Stimulated activated naive B cell treated with anti-CD40 and anti-IgM and Interleukin-4, amounts not matched to agents 10 μg/mL and 1 μg/mL and 100 μg/mL, for 72 hours (primary cell): ENCODE measurements at regions not wholly inside any gene's neighbourhood (a gene's known extent, or its start where the extent isn't known, plus 50 kb on each side); places are given as distances from the start of the nearest gene placed in this dataset.
"Not testable (repeated sequence)": the region's sequence is repeated elsewhere in the genome, so short reads cannot be mapped to it uniquely, and the experiment has no call there.

Source experiments
- ATAC-seq, 2 donors: fragments of 150-1000 bp; cut with Tn5 transposase; replicated peaks; 2 replicates each; pipeline ENCODE4 v1.10.0; 2021; ENCODE audit warnings: moderate library complexity in 1 of 2
- DNase-seq: peaks from one replicate; pipeline ENCODE4 v3.0.0; 2021
- H3K27ac Mint-ChIP-seq: one replicate; pipeline ENCODE4 v1.8.0; 2022; ENCODE audit warnings: mild to moderate bottlenecking, mixed read lengths
- H3K27me3 Mint-ChIP-seq, 2 donors: one replicate each; pipeline ENCODE4 v1.8.0; 2022; ENCODE audit warnings: mixed read lengths in 2 of 2
- H3K36me3 Mint-ChIP-seq, 2 donors: one replicate each; pipeline ENCODE4 v1.8.0; 2022; ENCODE audit warnings: mixed read lengths in 2 of 2, mild to moderate bottlenecking in 1 of 2
- H3K4me1 Mint-ChIP-seq, 2 donors: one replicate each; pipeline ENCODE4 v1.8.0; 2022; ENCODE audit warnings: mixed read lengths in 2 of 2, mild to moderate bottlenecking in 1 of 2
- H3K4me3 Mint-ChIP-seq, 2 donors: one replicate each; pipeline ENCODE4 v1.8.0; 2022; ENCODE audit warnings: mild to moderate bottlenecking in 2 of 2, mixed read lengths in 2 of 2, moderate library complexity in 1 of 2
- H3K9me3 Mint-ChIP-seq, 2 donors: one replicate each; pipeline ENCODE4 v1.8.0; 2022; ENCODE audit warnings: mixed read lengths in 2 of 2, mild to moderate bottlenecking in 1 of 2

DNA sequence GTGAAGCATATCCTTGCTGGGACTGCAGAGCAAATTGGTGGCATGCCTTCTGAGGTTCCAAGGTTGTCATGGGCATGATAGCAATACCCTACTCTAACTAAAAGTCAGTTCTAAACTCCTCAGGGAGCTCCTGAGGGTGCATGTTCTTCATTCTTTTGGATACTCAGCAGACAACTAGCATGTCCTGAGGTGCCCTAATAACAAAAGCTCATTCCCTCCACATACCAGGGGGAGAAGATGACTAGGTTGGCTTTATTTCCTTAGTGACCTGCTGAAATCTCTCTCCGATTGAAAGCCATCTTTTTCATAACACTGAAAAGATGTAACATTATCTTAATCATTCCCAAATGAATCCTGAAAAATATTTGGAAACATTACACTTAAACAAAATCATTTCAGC lies 188.7 kb upstream of the IGF1 start:
- DNase-seq: no peak
- H3K9me3 Mint-ChIP-seq: peaks cover 6 to 9% of the 10 kb centered on the region in 2 donors
- H3K27me3 Mint-ChIP-seq: peaks cover 20 to 23% of the 10 kb centered on the region in 2 donors
- H3K27ac Mint-ChIP-seq: no peak overlapping the region
- H3K4me3 Mint-ChIP-seq: no peak overlapping the region
- H3K36me3 Mint-ChIP-seq: no peaks in the 10 kb centered on the region
- no peaks in the 10 kb centered on the region for H3K4me1 Mint-ChIP-seq
- ATAC-seq: no peak

DNA sequence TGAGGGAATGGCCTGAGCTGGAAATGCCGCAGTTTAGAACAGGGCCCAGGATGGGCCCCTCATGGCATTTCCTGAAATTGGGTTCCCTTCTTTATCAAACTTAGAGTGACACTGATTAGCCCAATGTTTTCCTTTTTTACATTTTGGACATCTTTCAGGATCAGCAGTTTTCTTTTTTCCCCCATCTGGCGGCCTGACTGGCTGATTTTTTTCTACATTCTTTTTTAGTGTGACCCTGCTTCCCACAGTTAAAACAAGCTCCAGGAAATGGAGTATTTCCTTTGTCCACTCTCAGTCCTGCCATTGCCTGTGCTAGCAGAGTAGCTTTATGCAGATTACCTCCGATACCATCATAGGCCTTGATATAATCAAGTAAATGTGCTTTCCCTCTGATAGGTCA lies 185.8 kb upstream of the IGF1 start:
- not testable (repeated sequence) for H3K9me3 Mint-ChIP-seq, ATAC-seq, H3K27ac Mint-ChIP-seq, H3K4me1 Mint-ChIP-seq, H3K4me3 Mint-ChIP-seq, DNase-seq, H3K36me3 Mint-ChIP-seq
- peaks cover 20 to 27% of the 10 kb centered on the region in 2 donors for H3K27me3 Mint-ChIP-seq

DNA sequence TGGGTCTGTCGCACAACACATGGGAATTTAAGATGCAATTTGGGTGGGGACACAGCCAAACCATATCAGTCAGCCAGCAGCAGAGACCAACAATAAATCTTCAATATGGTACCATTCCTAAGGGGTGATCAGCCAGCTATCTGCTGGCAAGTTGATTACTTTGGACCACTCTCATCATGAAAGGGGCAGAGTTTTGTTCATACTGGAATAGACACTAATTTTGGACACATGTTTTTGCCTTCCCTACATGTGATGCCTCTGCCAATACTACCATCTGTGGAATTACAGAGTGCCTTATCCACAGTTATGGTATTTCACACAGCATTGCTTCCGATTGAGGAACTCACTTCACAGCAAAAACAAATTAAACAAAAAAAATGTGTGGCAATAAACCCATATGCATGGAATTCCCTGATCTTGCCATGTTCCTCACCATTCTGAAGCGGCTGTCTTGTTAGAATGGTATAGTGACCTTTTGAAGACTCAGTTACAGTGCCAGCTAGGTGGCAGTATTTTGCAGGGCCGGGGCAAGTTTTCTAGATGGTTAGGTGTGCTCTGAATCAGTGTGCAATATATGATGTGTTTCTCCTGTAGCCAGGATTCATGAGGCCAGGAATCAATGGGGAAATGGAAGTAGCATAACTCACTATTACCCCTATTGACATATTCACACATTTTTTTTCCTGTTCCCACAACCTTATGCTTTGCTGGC lies 179.0 kb upstream of the IGF1 start:
- H3K4me3 Mint-ChIP-seq: no peak overlapping the region

DNA sequence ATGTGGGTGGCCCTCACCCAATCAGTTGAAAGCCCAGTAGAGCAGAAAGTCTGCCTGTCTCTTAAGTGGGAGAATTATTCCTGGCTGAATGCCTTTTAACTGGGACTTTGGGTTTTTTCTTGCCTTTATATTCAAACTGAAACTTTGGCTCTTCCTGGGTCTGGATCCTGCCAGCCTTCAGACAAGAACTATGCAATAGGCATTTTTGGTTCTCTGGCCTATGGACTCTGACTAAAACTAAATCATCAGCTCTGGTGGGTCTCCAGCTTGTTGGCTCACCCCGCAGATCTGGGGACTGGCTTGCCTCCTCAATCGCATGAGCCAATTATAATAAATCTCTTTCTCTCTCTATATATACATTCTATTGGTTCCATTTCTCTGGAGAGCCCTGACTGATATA lies 173.0 kb upstream of the IGF1 start:
- ATAC-seq: no peak
- no peak overlapping the region for H3K4me3 Mint-ChIP-seq

More for the DNA sequence above, 179.0 kb upstream of the IGF1 start:
- Mint-ChIP-seq H3K27me3 (peaks cover 5 to 6% of the 10 kb centered on the region in 2 donors), H3K9me3 (peaks cover 12 to 17% of the 10 kb centered on the region in 2 donors), H3K36me3 (peaks cover 0 to 1% of the 10 kb centered on the region in 2 donors), H3K4me1 (no peaks in the 10 kb centered on the region), H3K27ac (no peak overlapping the region)
- ATAC-seq (no peak), DNase-seq (no peak)

DNA sequence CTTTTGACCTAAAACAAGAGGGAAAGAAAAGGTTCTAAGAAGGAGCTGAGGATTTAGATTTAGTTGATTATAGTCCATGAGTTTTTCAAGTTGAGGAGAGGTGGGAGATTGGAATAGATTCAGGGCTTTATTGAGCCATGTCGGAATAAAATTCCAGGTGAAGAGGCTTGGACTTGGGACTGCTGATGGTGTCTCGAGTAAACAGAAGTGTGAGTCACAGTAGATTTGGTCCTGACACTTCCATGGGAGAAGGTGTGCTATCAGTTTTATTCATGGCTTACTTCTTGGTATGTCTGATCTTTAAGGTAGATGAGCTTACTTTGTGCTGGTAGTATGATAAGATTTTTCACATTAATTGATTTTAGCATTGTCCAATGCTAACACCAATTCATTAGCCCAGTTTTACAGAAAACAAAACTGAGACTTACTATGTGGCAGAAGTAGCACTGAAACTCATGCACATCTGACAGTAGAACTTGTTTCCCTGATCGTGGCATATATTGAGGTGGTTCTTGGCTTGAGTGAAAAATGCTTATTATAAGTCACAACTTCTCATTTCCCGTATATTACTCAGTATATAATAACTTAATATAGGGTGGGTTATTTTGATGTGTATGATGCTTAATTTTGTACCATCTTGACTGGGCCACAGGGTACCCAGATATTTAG lies 172.4 kb upstream of the IGF1 start:
- no peak for ATAC-seq

More for the DNA sequence above, 173.0 kb upstream of the IGF1 start:
- H3K27ac Mint-ChIP-seq: no peak overlapping the region
- H3K36me3 Mint-ChIP-seq: peaks cover 0 to under 1% of the 10 kb centered on the region in 2 donors
- no peaks in the 10 kb centered on the region for H3K27me3 Mint-ChIP-seq
- DNase-seq: no peak
- H3K9me3 Mint-ChIP-seq: peaks cover 2 to 5% of the 10 kb centered on the region in 2 donors
- no peaks in the 10 kb centered on the region for H3K4me1 Mint-ChIP-seq

DNA sequence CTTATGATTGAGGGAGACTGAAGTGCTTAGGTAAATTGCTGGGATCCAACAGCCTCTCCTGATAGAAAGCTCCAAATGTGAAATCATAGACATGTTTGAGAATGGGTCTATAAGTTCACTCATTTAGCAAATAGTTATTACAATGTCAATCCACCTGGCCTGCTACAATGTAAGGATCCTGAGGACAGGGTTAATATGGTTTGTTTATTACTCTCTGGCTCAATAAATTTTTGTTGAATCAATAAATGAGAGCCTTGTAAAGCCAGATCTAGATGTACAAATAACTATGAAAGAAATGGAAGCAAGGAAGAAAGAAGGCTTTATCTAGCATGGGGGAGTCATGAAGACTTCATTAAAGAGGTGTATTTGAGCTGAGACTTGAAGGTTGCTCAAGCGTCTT lies 165.6 kb upstream of the IGF1 start:
- peaks cover 7 to 14% of the 10 kb centered on the region in 2 donors for H3K27me3 Mint-ChIP-seq
- no peaks in the 10 kb centered on the region for H3K36me3 Mint-ChIP-seq
- DNase-seq: no peak
- H3K9me3 Mint-ChIP-seq: no peaks in the 10 kb centered on the region
- no peak overlapping the region for H3K4me3 Mint-ChIP-seq
- ATAC-seq: no peak
- H3K4me1 Mint-ChIP-seq: no peaks in the 10 kb centered on the region
- H3K27ac Mint-ChIP-seq: no peak overlapping the region

More for the DNA sequence above, 172.4 kb upstream of the IGF1 start:
- H3K4me1 Mint-ChIP-seq: no peaks in the 10 kb centered on the region
- H3K4me3 Mint-ChIP-seq: no peak overlapping the region
- no peaks in the 10 kb centered on the region for H3K36me3 Mint-ChIP-seq
- no peak for DNase-seq
- no peaks in the 10 kb centered on the region for H3K9me3 Mint-ChIP-seq
- H3K27me3 Mint-ChIP-seq: no peaks in the 10 kb centered on the region
- H3K27ac Mint-ChIP-seq: no peak overlapping the region

DNA sequence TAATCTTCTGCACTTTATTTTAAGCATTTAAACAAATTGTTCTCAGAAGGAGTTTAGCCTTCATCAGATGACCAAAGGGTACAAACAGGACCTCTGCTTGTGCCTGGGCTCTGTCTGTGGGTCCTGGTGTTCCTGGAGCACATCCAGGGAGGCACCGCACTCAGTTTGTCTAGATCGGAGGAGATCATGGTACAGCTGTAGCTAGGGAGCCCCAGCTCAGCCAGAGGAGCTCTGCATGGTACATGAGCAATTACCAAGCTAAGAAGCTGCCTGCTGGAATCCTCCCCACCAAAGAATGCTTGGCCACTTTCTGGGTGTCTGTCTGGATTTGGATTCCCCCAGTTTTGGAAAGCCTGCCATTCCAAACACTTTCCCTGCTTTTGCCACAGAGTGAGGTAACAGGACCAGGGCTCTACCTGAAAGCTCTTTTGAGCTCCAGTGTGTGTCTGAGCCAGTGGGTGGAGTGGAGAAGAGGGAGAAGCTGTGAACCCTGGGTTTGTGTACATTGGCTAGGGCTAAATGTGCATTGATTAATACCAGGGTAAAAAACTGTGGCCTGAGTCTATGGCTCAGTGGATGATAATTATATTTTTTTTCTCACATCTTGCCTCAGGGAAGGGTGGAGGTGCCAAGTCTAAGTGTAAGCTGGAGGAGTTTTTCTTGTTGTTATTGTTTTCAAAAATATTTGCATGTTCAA lies 163.7 kb upstream of the IGF1 start:
- H3K4me3 Mint-ChIP-seq: no peak overlapping the region
- peaks cover 6 to 8% of the 10 kb centered on the region in 2 donors for H3K9me3 Mint-ChIP-seq
- no peak for ATAC-seq
- no peak overlapping the region for H3K27ac Mint-ChIP-seq
- peaks cover 7 to 14% of the 10 kb centered on the region in 2 donors for H3K27me3 Mint-ChIP-seq
- H3K4me1 Mint-ChIP-seq: no peaks in the 10 kb centered on the region
- no peaks in the 10 kb centered on the region for H3K36me3 Mint-ChIP-seq
- no peak for DNase-seq

DNA sequence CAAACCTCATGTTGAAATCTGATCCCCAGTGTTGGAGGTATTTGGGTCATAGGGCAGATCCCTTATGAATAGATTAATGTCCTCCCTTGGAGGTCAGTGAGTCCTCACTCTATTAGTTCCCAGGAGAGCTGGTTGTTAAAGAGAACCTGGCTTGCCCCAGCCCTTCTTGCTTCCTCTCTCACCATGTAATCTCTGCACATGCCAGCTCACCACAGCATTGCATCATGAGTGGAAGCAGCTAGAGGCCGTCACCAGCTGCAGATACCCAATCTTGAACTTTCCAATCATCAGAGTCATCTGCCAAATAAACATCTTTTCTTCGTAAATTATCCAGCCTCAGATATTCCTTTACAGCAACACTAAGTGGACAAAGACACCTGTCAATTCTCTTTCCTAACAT lies 161.8 kb upstream of the IGF1 start:
- DNase-seq (no peak), ATAC-seq (no peak)
- Mint-ChIP-seq H3K27me3 (peaks cover 7 to 13% of the 10 kb centered on the region in 2 donors), H3K36me3 (no peaks in the 10 kb centered on the region), H3K9me3 (peaks cover 6 to 8% of the 10 kb centered on the region in 2 donors), H3K27ac (no peak overlapping the region), H3K4me1 (no peaks in the 10 kb centered on the region), H3K4me3 (no peak overlapping the region)

DNA sequence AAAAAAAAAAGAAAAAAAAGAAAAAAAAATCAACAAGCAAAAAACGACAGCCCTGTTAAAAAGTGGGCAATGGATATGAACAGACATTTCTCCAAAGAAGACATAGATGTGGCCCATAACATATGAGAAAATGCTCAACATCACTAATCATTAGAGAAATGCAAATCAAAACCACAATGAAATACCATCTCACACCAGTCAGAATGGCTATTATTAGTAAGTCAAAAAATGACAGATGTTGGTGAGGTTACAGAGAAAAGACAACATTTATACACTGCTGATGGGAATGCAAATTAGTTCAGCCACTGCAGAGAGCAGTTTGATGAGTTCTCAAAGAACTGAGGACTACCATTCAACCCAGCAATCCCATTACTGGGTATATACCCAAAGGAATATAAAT lies 160.3 kb upstream of the IGF1 start:
- not testable (repeated sequence) for H3K4me3 Mint-ChIP-seq, ATAC-seq, DNase-seq, H3K27me3 Mint-ChIP-seq, H3K9me3 Mint-ChIP-seq, H3K4me1 Mint-ChIP-seq, H3K27ac Mint-ChIP-seq, H3K36me3 Mint-ChIP-seq

DNA sequence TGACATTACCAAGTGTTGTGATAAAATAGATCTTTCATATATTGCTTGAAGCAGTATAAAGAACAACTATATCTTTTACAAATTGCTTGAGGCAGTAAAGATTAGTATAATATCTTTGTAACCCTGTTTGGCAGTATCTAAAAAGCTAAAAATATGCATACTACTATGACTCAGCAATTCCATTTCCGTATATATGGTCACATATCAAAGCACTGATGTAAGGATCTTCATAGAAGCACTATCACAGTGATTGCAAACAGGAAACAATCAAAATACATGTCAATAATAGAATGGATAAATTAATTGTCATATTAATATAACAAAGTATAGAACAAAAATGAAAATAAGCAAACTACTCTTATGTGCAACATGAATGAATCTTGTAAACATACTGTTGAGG lies 158.4 kb upstream of the IGF1 start:
- no peaks in the 10 kb centered on the region for H3K36me3 Mint-ChIP-seq
- peaks cover 6 to 8% of the 10 kb centered on the region in 2 donors for H3K9me3 Mint-ChIP-seq
- no peaks in the 10 kb centered on the region for H3K27me3 Mint-ChIP-seq
- H3K4me1 Mint-ChIP-seq: no peaks in the 10 kb centered on the region
- no peak overlapping the region for H3K27ac Mint-ChIP-seq
- no peak for DNase-seq
- H3K4me3 Mint-ChIP-seq: no peak overlapping the region
- no peak for ATAC-seq

DNA sequence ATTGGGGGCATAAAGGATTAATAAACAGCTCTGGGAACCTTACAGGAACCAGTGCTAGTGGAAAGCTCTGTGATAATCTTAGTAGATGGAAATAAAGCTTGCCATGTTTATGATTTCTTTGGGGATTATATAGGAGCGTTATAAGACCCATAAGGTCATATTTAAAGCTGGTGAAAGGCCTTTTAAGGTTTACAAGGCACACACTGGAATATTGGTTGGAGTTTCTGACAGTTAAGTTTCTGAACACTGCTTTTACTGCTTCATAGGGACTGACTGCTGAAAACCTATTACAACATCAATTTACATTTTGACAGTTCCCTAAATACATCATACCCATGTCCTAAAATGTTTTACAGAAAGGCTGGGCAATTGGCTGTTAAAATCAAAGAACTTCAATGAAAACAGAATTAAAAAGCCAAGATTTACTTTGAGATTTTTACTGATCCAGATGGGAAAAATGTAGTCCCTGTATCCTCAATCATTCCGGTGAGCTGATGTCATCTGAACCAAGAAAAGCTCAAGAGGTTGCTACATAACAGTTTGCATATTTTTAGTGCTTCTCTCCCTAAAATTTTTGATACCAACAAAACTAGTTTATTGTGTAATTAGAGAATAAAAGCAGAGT lies 153.7 kb upstream of the IGF1 start:
- H3K27me3 Mint-ChIP-seq: no peaks in the 10 kb centered on the region
- DNase-seq (no peak), ATAC-seq (no peak)
- H3K27ac Mint-ChIP-seq: no peak overlapping the region
- H3K9me3 Mint-ChIP-seq: no peaks in the 10 kb centered on the region
- no peaks in the 10 kb centered on the region for H3K4me1 Mint-ChIP-seq
- no peaks in the 10 kb centered on the region for H3K36me3 Mint-ChIP-seq
- no peak overlapping the region for H3K4me3 Mint-ChIP-seq

DNA sequence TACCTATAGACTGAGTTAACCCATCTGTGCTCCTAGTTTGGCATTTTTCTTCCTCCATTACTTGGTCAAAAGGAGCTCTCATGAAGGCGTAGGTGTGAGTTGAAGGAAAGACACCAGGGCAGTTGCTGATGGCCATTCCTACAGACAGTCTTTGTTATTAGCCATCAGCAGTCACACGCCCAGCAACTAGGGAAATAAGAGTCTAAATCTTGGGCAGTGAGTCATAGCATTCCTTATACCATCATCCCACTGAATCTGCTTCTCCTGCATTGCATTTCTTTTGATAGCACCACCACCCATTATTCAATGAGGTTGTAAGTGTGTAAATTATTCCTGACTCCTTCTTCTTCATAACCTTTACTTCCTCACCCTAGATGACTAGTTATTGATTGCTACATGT lies 150.9 kb upstream of the IGF1 start:
- Mint-ChIP-seq H3K27me3 (no peaks in the 10 kb centered on the region), H3K27ac (no peak overlapping the region), H3K36me3 (no peaks in the 10 kb centered on the region), H3K4me1 (no peaks in the 10 kb centered on the region), H3K4me3 (no peak overlapping the region), H3K9me3 (peaks cover 7 to 14% of the 10 kb centered on the region in 2 donors)
- ATAC-seq (no peak), DNase-seq (no peak)

DNA sequence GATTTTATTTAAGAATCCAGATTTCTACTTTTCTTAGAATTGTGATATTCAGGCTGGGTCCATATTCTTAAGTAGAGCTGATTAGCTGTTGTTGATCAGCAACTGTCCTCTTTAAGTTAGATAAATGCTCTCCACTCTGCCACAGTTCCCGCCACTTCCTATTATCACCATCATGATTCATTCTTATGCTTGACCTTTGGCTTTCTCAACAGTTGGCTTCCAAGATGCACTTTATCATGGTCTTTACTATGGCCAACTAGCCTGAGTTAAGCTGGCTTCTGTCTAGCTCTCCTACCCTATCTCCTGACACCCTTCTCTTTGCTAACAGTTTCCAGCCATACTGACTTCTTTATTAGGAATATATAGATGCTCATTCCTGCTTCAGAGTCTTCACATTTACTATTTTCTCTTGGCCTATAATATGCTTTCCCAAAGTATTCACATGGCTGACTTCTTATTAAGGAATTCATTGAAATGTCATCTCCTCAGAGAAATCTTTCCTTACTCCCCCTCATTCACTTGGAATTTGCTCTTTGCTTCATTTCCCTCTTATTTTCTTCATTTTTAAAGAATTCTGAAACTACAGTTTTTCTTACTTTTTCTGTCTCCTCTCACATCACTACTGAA lies 149.0 kb upstream of the IGF1 start:
- Mint-ChIP-seq H3K27ac (no peak overlapping the region), H3K4me1 (no peaks in the 10 kb centered on the region), H3K27me3 (no peaks in the 10 kb centered on the region), H3K4me3 (no peak overlapping the region), H3K36me3 (no peaks in the 10 kb centered on the region), H3K9me3 (peaks cover 9 to 17% of the 10 kb centered on the region in 2 donors)
- ATAC-seq (no peak), DNase-seq (no peak)

DNA sequence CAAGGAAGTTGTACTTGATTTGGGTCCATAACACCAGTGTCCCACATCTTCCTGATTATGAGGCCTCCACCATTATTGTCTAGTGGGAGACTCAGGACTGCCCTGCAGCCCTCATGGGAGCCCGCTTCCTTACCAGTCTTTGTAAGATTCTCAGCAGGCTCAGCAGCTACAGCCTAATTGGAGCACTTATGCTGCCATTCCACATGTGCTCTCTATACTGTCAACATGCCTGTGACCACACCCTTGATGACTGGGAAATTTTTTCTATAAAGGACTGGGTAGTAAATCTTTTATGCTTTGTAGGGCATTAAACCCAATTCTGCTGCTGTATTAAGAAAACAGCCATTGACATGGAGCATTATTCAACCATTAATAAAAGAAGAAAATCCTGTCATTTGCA lies 145.5 kb upstream of the IGF1 start:
- no peak overlapping the region for H3K27ac Mint-ChIP-seq
- no peak overlapping the region for H3K4me3 Mint-ChIP-seq
- DNase-seq: no peak
- H3K36me3 Mint-ChIP-seq: no peaks in the 10 kb centered on the region
- H3K27me3 Mint-ChIP-seq: peaks cover 0 to 10% of the 10 kb centered on the region in 2 donors
- H3K9me3 Mint-ChIP-seq: peaks cover 9 to 17% of the 10 kb centered on the region in 2 donors
- no peaks in the 10 kb centered on the region for H3K4me1 Mint-ChIP-seq
- no peak for ATAC-seq
